Fibroblast of lung (primary cell): ENCODE measurements at regions not wholly inside any gene's neighbourhood (a gene's known extent, or its start where the extent isn't known, plus 50 kb on each side); places are given as distances from the start of the nearest gene placed in this dataset.

Source experiments
- DNase-seq, 2 donors: peaks; one replicate each; pipeline versions ENCODE4 v3.0.0 to v3.0.0-alpha.2; 2010; ENCODE audit warnings: low read depth in 2 of 2
- H2AFZ ChIP-seq: 2 replicates; pipeline ENCODE4 v1.5.1; 2012; ENCODE audit warnings: low read length, control low read depth, inconsistent platforms
- H3K27ac ChIP-seq: 2 replicates; pipeline ENCODE4 v1.5.1; 2011; ENCODE audit warnings: low read length, control low read depth; ENCODE audit not compliant: insufficient read depth
- H3K27me3 ChIP-seq: 2 replicates; pipeline ENCODE4 v1.5.1; 2011; ENCODE audit warnings: mild to moderate bottlenecking, low read length; ENCODE audit not compliant: control insufficient read depth, insufficient read depth
- H3K36me3 ChIP-seq: 2 replicates; pipeline ENCODE4 v1.5.1; 2011; ENCODE audit warnings: low read length; ENCODE audit not compliant: control insufficient read depth, insufficient read depth
- H3K4me1 ChIP-seq: 2 replicates; pipeline ENCODE4 v1.5.1; 2011; ENCODE audit warnings: low read length; ENCODE audit not compliant: control insufficient read depth, insufficient read depth; ENCODE audit errors: extremely low read depth
- H3K4me2 ChIP-seq: 2 replicates; pipeline ENCODE4 v1.5.1; 2011; ENCODE audit warnings: low read length, control low read depth; ENCODE audit not compliant: insufficient read depth; ENCODE audit errors: extremely low read depth
- H3K4me3 ChIP-seq, 4 experiments: fragments of 200-600 bp in 1 of 4; sonication (generic) in 1 of 4; replicated peaks in 1 of 4; 2 replicates each; pipeline ENCODE4 v1.5.1; 2011 to 2016; ENCODE audit warnings: low read length in 4 of 4, low read depth in 3 of 4, mild to moderate bottlenecking in 3 of 4, control low read depth in 2 of 4, inconsistent platforms in 1 of 4, mixed read lengths in 1 of 4; ENCODE audit not compliant: insufficient read depth in 1 of 4; ENCODE audit errors: control extremely low read depth in 1 of 4
- H3K79me2 ChIP-seq: 2 replicates; pipeline ENCODE4 v1.5.1; 2012; ENCODE audit warnings: mild to moderate bottlenecking, low read length, inconsistent platforms; ENCODE audit not compliant: control insufficient read depth, insufficient read depth
- H3K9ac ChIP-seq: 2 replicates; pipeline ENCODE4 v1.5.1; 2011; ENCODE audit warnings: mild to moderate bottlenecking, low read length, control low read depth; ENCODE audit not compliant: insufficient read depth
- H3K9me3 ChIP-seq: 2 replicates; pipeline ENCODE4 v1.5.1; 2012; ENCODE audit warnings: low read depth, low read length; ENCODE audit not compliant: control insufficient read depth, insufficient read depth
- H4K20me1 ChIP-seq: 2 replicates; pipeline ENCODE4 v1.5.1; 2011; ENCODE audit warnings: low read length; ENCODE audit not compliant: control insufficient read depth, insufficient read depth; ENCODE audit errors: extremely low read depth
- EZH2 ChIP-seq: IDR thresholded peaks from 2 replicates; pipeline ENCODE4 v1.5.1; 2012; ENCODE audit warnings: low read length, control low read depth, mild to moderate bottlenecking; ENCODE audit errors: missing control alignments
- TF ChIP-seq, protein P1 (sequence below), 2 donors: IDR thresholded peaks in 1 of 2; conservative IDR thresholded peaks in 1 of 2; 1 replicate in 1 of 2; 2 replicates in 1 of 2; pipeline ENCODE4 v1.5.1; 2011 to 2012; ENCODE audit warnings: low read length in 2 of 2, control low read depth in 1 of 2, inconsistent platforms in 1 of 2, low read depth in 1 of 2, mild to moderate bottlenecking in 1 of 2

DNA sequence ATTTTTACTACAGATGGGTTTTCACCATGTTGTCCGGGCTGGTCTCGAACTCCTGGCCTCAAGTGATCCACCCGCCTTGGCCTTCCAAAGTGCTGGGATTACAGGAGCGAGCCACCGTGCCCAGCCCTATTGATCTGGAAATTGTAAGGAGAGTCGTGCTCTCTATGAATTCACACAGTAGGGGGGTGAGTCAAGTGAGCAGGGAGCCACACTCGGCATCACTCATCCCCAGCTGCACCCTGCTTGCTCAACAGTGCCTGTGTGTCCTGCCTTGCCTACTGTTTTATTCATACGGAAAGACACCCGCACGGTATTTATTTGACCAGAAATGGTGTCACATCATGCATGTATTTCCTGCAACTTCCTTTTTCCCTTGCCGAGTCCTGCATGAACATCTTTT, 157.2 kb upstream of the FOXF1 start:
- no peak overlapping the region for H3K4me2 ChIP-seq
- H3K4me1 ChIP-seq: peaks cover 18% of the 10 kb centered on the region
- no peaks in the 10 kb centered on the region for H3K9me3 ChIP-seq
- no peaks in the 10 kb centered on the region for H3K79me2 ChIP-seq
- TF ChIP-seq EZH2: no peak
- H3K27ac ChIP-seq: no peak overlapping the region
- H4K20me1 ChIP-seq: no peaks in the 10 kb centered on the region
- no peak overlapping the region for H3K4me3 ChIP-seq
- no peak overlapping the region for H3K9ac ChIP-seq
- H2AFZ ChIP-seq: no peak overlapping the region
- DNase-seq: peak; percentile 71 to 80
- no peaks in the 10 kb centered on the region for H3K36me3 ChIP-seq
- H3K27me3 ChIP-seq: no peaks in the 10 kb centered on the region

DNA sequence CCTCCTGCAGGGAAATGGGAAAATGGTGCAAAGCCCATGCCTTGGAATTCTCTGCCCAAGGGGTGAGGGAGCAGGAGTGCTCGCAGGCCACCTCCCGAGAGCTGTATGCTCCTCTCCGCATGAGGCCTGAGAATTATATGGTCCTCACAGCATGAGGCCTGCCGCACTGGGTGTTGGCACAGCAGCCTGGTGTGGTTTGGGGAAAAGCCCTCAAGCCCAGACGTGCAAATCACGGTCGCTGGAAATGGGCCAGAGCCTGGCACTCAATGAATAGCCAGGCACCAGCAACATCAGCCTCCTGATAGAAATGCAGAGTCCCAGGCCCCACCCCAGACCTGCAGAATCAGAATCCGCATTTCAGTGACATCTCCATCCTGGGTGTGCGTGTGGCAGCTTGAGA, 156.4 kb upstream of the FOXF1 start:
- Histone ChIP-seq H3K27me3 (no peaks in the 10 kb centered on the region), H3K27ac (peak overlapping the region; percentile 90), H3K4me1 (peaks cover 18% of the 10 kb centered on the region), H3K79me2 (no peaks in the 10 kb centered on the region), H3K4me2 (no peak overlapping the region), H3K9me3 (no peaks in the 10 kb centered on the region), H4K20me1 (no peaks in the 10 kb centered on the region), H3K36me3 (no peaks in the 10 kb centered on the region), H3K4me3 (no peak overlapping the region), H3K9ac (no peak overlapping the region), H2AFZ (no peak overlapping the region)
- no peak for TF ChIP-seq EZH2
- TF ChIP-seq, protein P1, sequence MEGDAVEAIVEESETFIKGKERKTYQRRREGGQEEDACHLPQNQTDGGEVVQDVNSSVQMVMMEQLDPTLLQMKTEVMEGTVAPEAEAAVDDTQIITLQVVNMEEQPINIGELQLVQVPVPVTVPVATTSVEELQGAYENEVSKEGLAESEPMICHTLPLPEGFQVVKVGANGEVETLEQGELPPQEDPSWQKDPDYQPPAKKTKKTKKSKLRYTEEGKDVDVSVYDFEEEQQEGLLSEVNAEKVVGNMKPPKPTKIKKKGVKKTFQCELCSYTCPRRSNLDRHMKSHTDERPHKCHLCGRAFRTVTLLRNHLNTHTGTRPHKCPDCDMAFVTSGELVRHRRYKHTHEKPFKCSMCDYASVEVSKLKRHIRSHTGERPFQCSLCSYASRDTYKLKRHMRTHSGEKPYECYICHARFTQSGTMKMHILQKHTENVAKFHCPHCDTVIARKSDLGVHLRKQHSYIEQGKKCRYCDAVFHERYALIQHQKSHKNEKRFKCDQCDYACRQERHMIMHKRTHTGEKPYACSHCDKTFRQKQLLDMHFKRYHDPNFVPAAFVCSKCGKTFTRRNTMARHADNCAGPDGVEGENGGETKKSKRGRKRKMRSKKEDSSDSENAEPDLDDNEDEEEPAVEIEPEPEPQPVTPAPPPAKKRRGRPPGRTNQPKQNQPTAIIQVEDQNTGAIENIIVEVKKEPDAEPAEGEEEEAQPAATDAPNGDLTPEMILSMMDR (conservative IDR thresholded peaks at IDR 0.05 in 1 of 2, IDR thresholded peaks at IDR 0.05 in 1 of 2; ENCODE audit: low read depth in 1 of 2, low read length in 2 of 2): no peak
- DNase-seq: no peak

DNA sequence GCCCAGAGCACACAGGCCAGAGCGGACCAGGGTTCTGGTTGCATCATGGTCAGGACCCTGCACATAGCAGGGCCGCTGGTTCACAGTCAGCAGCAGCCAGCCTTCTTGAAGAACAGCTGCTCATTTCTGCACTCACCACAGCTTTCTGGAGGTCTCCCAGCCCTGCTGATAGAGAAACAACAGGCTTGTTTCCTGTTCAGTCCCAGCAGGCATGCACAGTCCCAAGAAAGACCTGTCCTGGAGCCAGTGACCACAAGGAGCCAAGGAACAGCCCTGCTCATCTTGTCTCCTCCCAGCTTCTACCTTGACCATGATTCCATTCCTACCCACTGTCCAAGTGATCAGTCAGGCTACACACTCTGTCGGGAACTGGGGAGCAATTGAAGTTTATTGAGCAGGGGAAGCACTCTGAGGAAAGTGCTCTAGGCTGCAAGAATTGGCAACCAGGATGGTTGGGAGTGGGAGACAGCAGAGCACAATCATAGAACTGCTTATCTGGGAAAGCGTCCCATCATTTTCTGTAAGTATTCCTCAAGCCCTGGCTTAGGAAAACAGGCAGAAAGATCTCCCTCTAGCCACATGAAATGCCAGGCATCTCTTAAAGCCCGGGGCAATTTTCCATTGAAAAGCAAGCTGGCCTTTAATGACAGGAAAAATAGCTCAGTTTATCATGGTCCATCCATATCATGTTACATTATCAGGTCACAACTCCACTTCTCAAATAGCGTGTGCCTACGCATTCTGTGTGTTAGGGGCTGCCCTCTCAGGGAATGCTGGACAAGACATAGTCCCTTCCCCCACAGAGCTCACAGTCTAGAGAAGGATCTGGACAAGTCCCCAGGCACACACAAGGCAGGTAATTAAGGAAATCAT, 155.4 kb upstream of the FOXF1 start:
- Histone ChIP-seq H3K79me2 (no peaks in the 10 kb centered on the region), H3K9me3 (no peaks in the 10 kb centered on the region), H2AFZ (no peak overlapping the region), H3K9ac (no peak overlapping the region), H3K27ac (peak overlapping the region; percentile 90), H3K27me3 (no peaks in the 10 kb centered on the region), H3K4me3 (no peak overlapping the region), H3K4me2 (peak overlapping the region; percentile 29), H3K36me3 (no peaks in the 10 kb centered on the region), H3K4me1 (peaks cover 18% of the 10 kb centered on the region), H4K20me1 (no peaks in the 10 kb centered on the region)
- peak; percentile 69 to 87 for DNase-seq
- no peak for TF ChIP-seq EZH2
- TF ChIP-seq, protein P1 (conservative IDR thresholded peaks at IDR 0.05 in 1 of 2, IDR thresholded peaks at IDR 0.05 in 1 of 2; ENCODE audit: low read depth in 1 of 2, low read length in 2 of 2): no peak
